ENCODE measurements at regions not wholly inside any gene's neighbourhood (a gene's known extent, or its start where the extent isn't known, plus 50 kb on each side); places are given as distances from the start of the nearest gene placed in this dataset.

DNA sequence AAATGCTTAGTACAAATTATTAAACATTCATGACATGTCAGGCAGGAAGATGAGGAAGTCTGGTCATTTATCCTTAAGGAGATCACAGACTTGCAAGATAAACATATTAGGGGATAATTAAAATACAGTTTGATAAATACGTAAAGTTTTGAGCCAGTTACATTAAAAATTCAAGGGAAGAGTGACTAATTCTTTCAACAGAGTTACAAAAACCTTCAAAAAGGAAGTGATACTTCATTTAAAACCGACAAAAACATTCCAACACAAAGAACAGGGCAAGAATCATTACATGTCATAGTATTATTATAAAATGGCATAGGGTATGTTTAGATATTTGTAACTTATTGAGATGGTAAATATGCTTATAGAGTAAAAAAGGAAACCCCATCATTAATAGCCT, 636.0 kb downstream of the NR4A2 start:
- H3K27ac ChIP-seq (ENCODE audit: low read length): no peak overlapping the region
- Mint-ChIP-seq H3K36me3 (no peaks in the 10 kb centered on the region), H3K4me3 (no peak overlapping the region), H3K4me1 (no peaks in the 10 kb centered on the region), H3K27ac (no peak overlapping the region), H3K9me3 (peaks cover 8 to 18% of the 10 kb centered on the region in 2 donors), H3K27me3 (ENCODE audit: low read depth in 2 of 2) (no peaks in the 10 kb centered on the region)
- no peaks in the 10 kb centered on the region for H3K27me3 ChIP-seq (ENCODE audit: control insufficient read depth, insufficient read depth, low read length)
- no peaks in the 10 kb centered on the region for H3K4me1 ChIP-seq (ENCODE audit: control insufficient read depth, insufficient read depth, low read length)
- DNase-seq (no peak), ATAC-seq (no peak)
- intact Hi-C loops (cut with micrococcal nuclease): no loop called here
- no peaks in the 10 kb centered on the region for H3K36me3 ChIP-seq (ENCODE audit: control insufficient read depth, insufficient read depth, low read length)
- no peak overlapping the region for H3K4me3 ChIP-seq (ENCODE audit: low read length)
- TF ChIP-seq, protein P1, sequence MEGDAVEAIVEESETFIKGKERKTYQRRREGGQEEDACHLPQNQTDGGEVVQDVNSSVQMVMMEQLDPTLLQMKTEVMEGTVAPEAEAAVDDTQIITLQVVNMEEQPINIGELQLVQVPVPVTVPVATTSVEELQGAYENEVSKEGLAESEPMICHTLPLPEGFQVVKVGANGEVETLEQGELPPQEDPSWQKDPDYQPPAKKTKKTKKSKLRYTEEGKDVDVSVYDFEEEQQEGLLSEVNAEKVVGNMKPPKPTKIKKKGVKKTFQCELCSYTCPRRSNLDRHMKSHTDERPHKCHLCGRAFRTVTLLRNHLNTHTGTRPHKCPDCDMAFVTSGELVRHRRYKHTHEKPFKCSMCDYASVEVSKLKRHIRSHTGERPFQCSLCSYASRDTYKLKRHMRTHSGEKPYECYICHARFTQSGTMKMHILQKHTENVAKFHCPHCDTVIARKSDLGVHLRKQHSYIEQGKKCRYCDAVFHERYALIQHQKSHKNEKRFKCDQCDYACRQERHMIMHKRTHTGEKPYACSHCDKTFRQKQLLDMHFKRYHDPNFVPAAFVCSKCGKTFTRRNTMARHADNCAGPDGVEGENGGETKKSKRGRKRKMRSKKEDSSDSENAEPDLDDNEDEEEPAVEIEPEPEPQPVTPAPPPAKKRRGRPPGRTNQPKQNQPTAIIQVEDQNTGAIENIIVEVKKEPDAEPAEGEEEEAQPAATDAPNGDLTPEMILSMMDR (IDR thresholded peaks at IDR 0.05): no peak
- H3K9me3 ChIP-seq (ENCODE audit: control insufficient read depth, insufficient read depth, low read length): no peaks in the 10 kb centered on the region
- no CpG with 5 or more reads among the region's 2 CpGs for WGBS (ENCODE audit: insufficient coverage)

DNA sequence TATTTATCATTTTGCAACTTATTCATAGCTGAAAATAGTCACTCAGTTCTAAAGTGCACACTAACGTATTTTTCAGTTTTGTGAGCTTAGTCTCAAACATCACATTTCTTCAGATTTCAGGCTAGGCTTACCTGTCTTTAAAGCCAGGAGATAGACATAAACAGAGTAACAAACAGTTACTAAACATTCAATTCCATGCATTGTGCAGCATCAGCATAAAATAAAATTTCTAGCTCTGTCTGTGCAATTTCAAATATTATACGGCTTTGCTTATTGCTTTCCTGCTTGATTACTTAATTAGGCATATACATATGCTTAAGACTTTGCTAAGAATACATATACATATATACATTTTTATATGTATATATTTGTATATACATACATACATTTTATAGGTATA, 637.0 kb downstream of the NR4A2 start:
- Histone ChIP-seq H3K9me3 (ENCODE audit: control insufficient read depth, insufficient read depth, low read length) (no peaks in the 10 kb centered on the region), H3K4me1 (ENCODE audit: control insufficient read depth, insufficient read depth, low read length) (no peaks in the 10 kb centered on the region), H3K36me3 (ENCODE audit: control insufficient read depth, insufficient read depth, low read length) (no peaks in the 10 kb centered on the region), H3K27ac (ENCODE audit: low read length) (no peak overlapping the region), H3K27me3 (ENCODE audit: control insufficient read depth, insufficient read depth, low read length) (no peaks in the 10 kb centered on the region), H3K4me3 (ENCODE audit: low read length) (no peak overlapping the region)
- ATAC-seq (no peak), DNase-seq (no peak)
- TF ChIP-seq, protein P1 (IDR thresholded peaks at IDR 0.05): no peak
- Mint-ChIP-seq H3K27ac (no peak overlapping the region), H3K36me3 (no peaks in the 10 kb centered on the region), H3K27me3 (ENCODE audit: low read depth in 2 of 2) (no peaks in the 10 kb centered on the region), H3K9me3 (peaks cover 5 to 17% of the 10 kb centered on the region in 2 donors), H3K4me1 (no peaks in the 10 kb centered on the region), H3K4me3 (no peak overlapping the region)
- intact Hi-C loops (cut with micrococcal nuclease): no loop called here
- WGBS (ENCODE audit: insufficient coverage): 78% methylated on average over 1 of the region's 2 CpGs

DNA sequence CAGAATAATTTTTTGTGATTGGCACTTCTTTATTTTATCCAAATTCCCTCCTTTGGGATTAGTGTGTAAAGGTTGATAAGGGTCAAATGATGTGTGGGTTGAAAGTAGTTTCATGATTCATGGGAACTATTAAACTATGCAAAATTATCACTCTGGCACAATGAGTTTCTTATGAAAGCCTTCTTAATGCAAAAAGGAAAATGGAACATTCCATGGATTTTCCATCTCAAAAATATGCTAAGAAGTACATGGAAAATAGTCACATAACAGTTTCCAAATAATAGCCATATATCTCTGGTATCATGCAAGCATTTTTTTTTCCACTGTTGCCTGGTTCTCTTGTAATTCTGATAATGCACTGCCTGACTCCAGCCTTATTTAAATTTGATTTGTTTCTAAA, 639.7 kb downstream of the NR4A2 start:
- ATAC-seq: no peak

DNA sequence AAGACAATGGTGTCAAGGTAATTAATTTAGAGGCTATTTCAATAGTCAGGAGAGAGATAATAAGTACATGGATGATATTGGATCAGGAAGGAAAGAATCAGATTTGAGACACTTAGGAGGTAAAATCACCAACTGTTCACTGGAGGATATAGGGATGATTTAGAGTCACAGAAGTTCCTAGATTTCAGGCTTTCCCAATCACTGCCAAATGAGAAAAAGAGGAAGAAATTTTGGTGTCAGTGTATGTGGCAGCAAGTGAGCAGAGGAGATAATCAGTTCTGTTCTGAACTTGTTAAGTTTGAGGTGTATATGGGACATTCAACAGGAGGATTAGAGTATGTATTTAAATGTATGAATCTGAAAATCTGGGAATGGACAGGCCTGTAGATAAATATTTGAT, 640.4 kb downstream of the NR4A2 start:
- Mint-ChIP-seq H3K36me3 (no peaks in the 10 kb centered on the region), H3K9me3 (peaks cover 2 to 16% of the 10 kb centered on the region in 2 donors), H3K27me3 (ENCODE audit: low read depth in 2 of 2) (no peaks in the 10 kb centered on the region), H3K4me1 (no peaks in the 10 kb centered on the region), H3K4me3 (no peak overlapping the region), H3K27ac (no peak overlapping the region)
- Histone ChIP-seq H3K36me3 (ENCODE audit: control insufficient read depth, insufficient read depth, low read length) (no peaks in the 10 kb centered on the region), H3K4me1 (ENCODE audit: control insufficient read depth, insufficient read depth, low read length) (no peaks in the 10 kb centered on the region), H3K9me3 (ENCODE audit: control insufficient read depth, insufficient read depth, low read length) (no peaks in the 10 kb centered on the region), H3K27me3 (ENCODE audit: control insufficient read depth, insufficient read depth, low read length) (no peaks in the 10 kb centered on the region), H3K27ac (ENCODE audit: low read length) (no peak overlapping the region), H3K4me3 (ENCODE audit: low read length) (no peak overlapping the region)
- ATAC-seq: no peak
- intact Hi-C loops (cut with micrococcal nuclease): no loop called here
- TF ChIP-seq, protein P1 (IDR thresholded peaks at IDR 0.05): no peak
- no peak for DNase-seq

More for the DNA sequence above, 639.7 kb downstream of the NR4A2 start:
- TF ChIP-seq, protein P1 (IDR thresholded peaks at IDR 0.05): no peak
- no peaks in the 10 kb centered on the region for H3K36me3 ChIP-seq (ENCODE audit: control insufficient read depth, insufficient read depth, low read length)
- peaks cover 5 to 18% of the 10 kb centered on the region in 2 donors for H3K9me3 Mint-ChIP-seq
- H3K4me3 ChIP-seq (ENCODE audit: low read length): no peak overlapping the region
- no peaks in the 10 kb centered on the region for H3K27me3 Mint-ChIP-seq (ENCODE audit: low read depth in 2 of 2)
- no peak overlapping the region for H3K4me3 Mint-ChIP-seq
- H3K9me3 ChIP-seq (ENCODE audit: control insufficient read depth, insufficient read depth, low read length): no peaks in the 10 kb centered on the region
- intact Hi-C loops (cut with micrococcal nuclease): no loop called here
- DNase-seq: no peak
- H3K27ac Mint-ChIP-seq: no peak overlapping the region
- H3K4me1 Mint-ChIP-seq: no peaks in the 10 kb centered on the region
- no peaks in the 10 kb centered on the region for H3K36me3 Mint-ChIP-seq
- H3K27me3 ChIP-seq (ENCODE audit: control insufficient read depth, insufficient read depth, low read length): no peaks in the 10 kb centered on the region
- H3K27ac ChIP-seq (ENCODE audit: low read length): no peak overlapping the region
- H3K4me1 ChIP-seq (ENCODE audit: control insufficient read depth, insufficient read depth, low read length): no peaks in the 10 kb centered on the region

Data from natural killer cell (primary cell).